MG63 (cell line): ENCODE measurements at regions not wholly inside any gene's neighbourhood (a gene's known extent, or its start where the extent isn't known, plus 50 kb on each side); places are given as distances from the start of the nearest gene placed in this dataset.

Experiments used
- DNase-seq: peaks from one replicate; pipeline ENCODE4 v3.0.0-alpha.2; 2020
- H3K27me3 ChIP-seq: fragments of 250-450 bp; sonication (Bioruptor Pico); 2 replicates; pipeline ENCODE4 v1.5.1; 2020; ENCODE audit warnings: mild to moderate bottlenecking, moderate library complexity
- H3K36me3 ChIP-seq: fragments of 250-450 bp; sonication (Bioruptor Pico); 2 replicates; pipeline ENCODE4 v1.5.1; 2020; ENCODE audit warnings: mild to moderate bottlenecking, moderate library complexity
- H3K4me3 ChIP-seq: fragments of 250-450 bp; sonication (Bioruptor Pico); 2 replicates; pipeline ENCODE4 v1.5.1; 2020; ENCODE audit warnings: mild to moderate bottlenecking, moderate library complexity
- H3K9me3 ChIP-seq: fragments of 250-450 bp; sonication (Bioruptor Pico); 2 replicates; pipeline ENCODE4 v1.5.1; 2020; ENCODE audit warnings: mild to moderate bottlenecking, moderate library complexity

- no peaks in the 10 kb centered on the region for H3K27me3 ChIP-seq
- no peak for DNase-seq
- H3K4me3 ChIP-seq = no peak overlapping the region
- no peaks in the 10 kb centered on the region for H3K36me3 ChIP-seq
- no peaks in the 10 kb centered on the region for H3K9me3 ChIP-seq
These were observed 179.5 kb downstream of the CDH26 start for GRCh38 chr20:60137657-60138245.

- Histone ChIP-seq H3K4me3 (no peak overlapping the region), H3K36me3 (no peaks in the 10 kb centered on the region), H3K27me3 (no peaks in the 10 kb centered on the region; the same call in 1 of the 2 replicates), H3K9me3 (no peaks in the 10 kb centered on the region)
- DNase-seq = no peak
These were observed 180.3 kb downstream of the CDH26 start for GRCh38 chr20:60138256-60139220.

GRCh38 chr20:60139663-60140446 lies 181.6 kb downstream of the CDH26 start:
- H3K27me3 ChIP-seq = no peaks in the 10 kb centered on the region; the same call in 1 of the 2 replicates
- DNase-seq = no peak
- no peak overlapping the region for H3K4me3 ChIP-seq
- no peaks in the 10 kb centered on the region for H3K9me3 ChIP-seq
- H3K36me3 ChIP-seq = no peaks in the 10 kb centered on the region

GRCh38 chr20:60142587-60142986 lies 184.4 kb downstream of the CDH26 start:
- H3K36me3 ChIP-seq = no peaks in the 10 kb centered on the region
- DNase-seq = no peak
- H3K9me3 ChIP-seq = no peaks in the 10 kb centered on the region
- no peak overlapping the region for H3K4me3 ChIP-seq
- H3K27me3 ChIP-seq = no peaks in the 10 kb centered on the region; the same call in 1 of the 2 replicates

GRCh38 chr20:60143261-60143842 lies 185.1 kb downstream of the CDH26 start:
- Histone ChIP-seq H3K4me3 (no peak overlapping the region), H3K27me3 (no peaks in the 10 kb centered on the region; the same call in 1 of the 2 replicates)

GRCh38 chr20:60144404-60144803 lies 186.2 kb downstream of the CDH26 start:
- Histone ChIP-seq H3K9me3 (no peaks in the 10 kb centered on the region), H3K36me3 (no peaks in the 10 kb centered on the region), H3K4me3 (no peak overlapping the region), H3K27me3 (no peaks in the 10 kb centered on the region; the same call in 1 of the 2 replicates)
- DNase-seq = no peak

More at GRCh38 chr20:60143261-60143842, 185.1 kb downstream of the CDH26 start:
- Histone ChIP-seq H3K36me3 (no peaks in the 10 kb centered on the region), H3K9me3 (no peaks in the 10 kb centered on the region)
- DNase-seq = no peak

GRCh38 chr20:60144974-60145527 lies 186.8 kb downstream of the CDH26 start:
- Histone ChIP-seq H3K9me3 (no peaks in the 10 kb centered on the region), H3K36me3 (no peaks in the 10 kb centered on the region), H3K4me3 (no peak overlapping the region), H3K27me3 (no peaks in the 10 kb centered on the region; the same call in 1 of the 2 replicates)
- DNase-seq = no peak

- Histone ChIP-seq H3K4me3 (no peak overlapping the region), H3K36me3 (no peaks in the 10 kb centered on the region), H3K27me3 (no peaks in the 10 kb centered on the region; the same call in 1 of the 2 replicates), H3K9me3 (no peaks in the 10 kb centered on the region)
- DNase-seq = no peak
These were observed 188.8 kb downstream of the CDH26 start for GRCh38 chr20:60147004-60147403.

- Histone ChIP-seq H3K9me3 (no peaks in the 10 kb centered on the region), H3K36me3 (no peaks in the 10 kb centered on the region), H3K4me3 (no peak overlapping the region), H3K27me3 (0 out of 2 replicates have a peak, but pooled peaks cover 3% of the 10 kb centered on the region)
- DNase-seq = no peak
These were observed 190.7 kb downstream of the CDH26 start for GRCh38 chr20:60148885-60149284.

- no peaks in the 10 kb centered on the region for H3K9me3 ChIP-seq
- no peaks in the 10 kb centered on the region for H3K36me3 ChIP-seq
- H3K27me3 ChIP-seq = 0 out of 2 replicates have a peak, but pooled peaks cover 3% of the 10 kb centered on the region
- no peak for DNase-seq
- no peak overlapping the region for H3K4me3 ChIP-seq
These were observed 194.6 kb downstream of the CDH26 start for GRCh38 chr20:60152792-60153191.

- DNase-seq = no peak
- peaks cover 4% of the 10 kb centered on the region; the same call in 1 of the 2 replicates for H3K27me3 ChIP-seq
- H3K9me3 ChIP-seq = no peaks in the 10 kb centered on the region
- no peaks in the 10 kb centered on the region for H3K36me3 ChIP-seq
- no peak overlapping the region for H3K4me3 ChIP-seq
These were observed 202.4 kb downstream of the CDH26 start for GRCh38 chr20:60160451-60161145.

- Histone ChIP-seq H3K27me3 (peaks cover 12% of the 10 kb centered on the region; the same call in 1 of the 2 replicates), H3K4me3 (no peak overlapping the region), H3K9me3 (no peaks in the 10 kb centered on the region), H3K36me3 (no peaks in the 10 kb centered on the region)
- no peak for DNase-seq
These were observed 209.6 kb downstream of the CDH26 start for GRCh38 chr20:60167812-60168211.

GRCh38 chr20:60168963-60169362 lies 210.7 kb downstream of the CDH26 start:
- H3K9me3 ChIP-seq = no peaks in the 10 kb centered on the region
- H3K4me3 ChIP-seq = no peak overlapping the region
- DNase-seq = no peak
- H3K27me3 ChIP-seq = peaks cover 12% of the 10 kb centered on the region; the same call in 1 of the 2 replicates
- no peaks in the 10 kb centered on the region for H3K36me3 ChIP-seq

- no peak for DNase-seq
- no peaks in the 10 kb centered on the region for H3K9me3 ChIP-seq
- no peak overlapping the region for H3K4me3 ChIP-seq
- H3K27me3 ChIP-seq = peaks cover 12% of the 10 kb centered on the region; the same call in 1 of the 2 replicates
- no peaks in the 10 kb centered on the region for H3K36me3 ChIP-seq
These were observed 211.9 kb downstream of the CDH26 start for GRCh38 chr20:60170116-60170515.

GRCh38 chr20:60171313-60171712 lies 213.1 kb downstream of the CDH26 start:
- Histone ChIP-seq H3K9me3 (no peaks in the 10 kb centered on the region), H3K36me3 (no peaks in the 10 kb centered on the region), H3K4me3 (no peak overlapping the region), H3K27me3 (peaks cover under 1% of the 10 kb centered on the region; the same call in 1 of the 2 replicates)
- no peak for DNase-seq
